H9 (cell line): ENCODE measurements at regions not wholly inside any gene's neighbourhood (a gene's known extent, or its start where the extent isn't known, plus 50 kb on each side); places are given as distances from the start of the nearest gene placed in this dataset.

Source experiments
- DNase-seq: peaks from one replicate; pipeline ENCODE4 v3.0.0-alpha.2; 2017
- H2AFZ ChIP-seq: one replicate; pipeline ENCODE4 v1.6.1; 2013; ENCODE audit warnings: mild to moderate bottlenecking, low read length, control low read depth, moderate library complexity
- H2AK5ac ChIP-seq: 2 replicates; pipeline ENCODE4 v1.6.1; 2013; ENCODE audit warnings: low read length, control low read depth, mixed read lengths; ENCODE audit not compliant: insufficient read length
- H2BK120ac ChIP-seq: one replicate; pipeline ENCODE4 v1.6.1; 2013; ENCODE audit warnings: low read depth, mild to moderate bottlenecking, low read length, control low read depth, inconsistent platforms; ENCODE audit not compliant: poor library complexity, severe bottlenecking
- H2BK12ac ChIP-seq: 2 replicates; pipeline ENCODE4 v1.6.1; 2013; ENCODE audit warnings: low read length, control low read depth, mixed read lengths, low read depth; ENCODE audit not compliant: insufficient read length
- H2BK15ac ChIP-seq: 2 replicates; pipeline ENCODE4 v1.6.1; 2013; ENCODE audit warnings: low read depth, low read length, control low read depth
- H2BK20ac ChIP-seq: one replicate; pipeline ENCODE4 v1.6.1; 2013; ENCODE audit warnings: low read depth, mild to moderate bottlenecking, low read length, control low read depth, inconsistent platforms; ENCODE audit not compliant: poor library complexity, severe bottlenecking
- H2BK5ac ChIP-seq: 2 replicates; pipeline ENCODE4 v1.6.1; 2013; ENCODE audit warnings: low read length, control low read depth, mixed read lengths; ENCODE audit not compliant: insufficient read length
- H3K14ac ChIP-seq: 2 replicates; pipeline ENCODE4 v1.6.1; 2013; ENCODE audit warnings: low read length, control low read depth; ENCODE audit not compliant: insufficient read depth
- H3K18ac ChIP-seq: 2 replicates; pipeline ENCODE4 v1.6.1; 2013; ENCODE audit warnings: low read depth, mild to moderate bottlenecking, mixed read lengths, low read length, control low read depth; ENCODE audit not compliant: insufficient read length
- H3K23ac ChIP-seq: 2 replicates; pipeline ENCODE4 v1.6.1; 2013; ENCODE audit warnings: low read length, control low read depth, mixed read lengths, low read depth; ENCODE audit not compliant: insufficient read length
- H3K23me2 ChIP-seq: 2 replicates; pipeline ENCODE4 v1.6.1; 2013; ENCODE audit warnings: low read depth, mild to moderate bottlenecking, mixed read lengths, low read length, control low read depth; ENCODE audit not compliant: insufficient read length, poor library complexity, severe bottlenecking
- H3K27ac ChIP-seq: 2 replicates; pipeline ENCODE4 v1.5.1; 2013; ENCODE audit warnings: low read length, control low read depth, mixed read lengths, low read depth; ENCODE audit not compliant: insufficient read length
- H3K27me3 ChIP-seq: 2 replicates; pipeline ENCODE4 v1.6.1; 2013; ENCODE audit warnings: low read length, control low read depth, inconsistent platforms; ENCODE audit not compliant: insufficient read depth
- H3K4ac ChIP-seq: 2 replicates; pipeline ENCODE4 v1.6.1; 2013; ENCODE audit warnings: low read depth, mild to moderate bottlenecking, control low read depth, inconsistent platforms, low read length, moderate library complexity
- H3K4me1 ChIP-seq: 2 replicates; pipeline ENCODE4 v1.6.1; 2013; ENCODE audit warnings: low read length, control low read depth, inconsistent platforms; ENCODE audit not compliant: insufficient read depth
- H3K4me2 ChIP-seq: 2 replicates; pipeline ENCODE4 v1.6.1; 2013; ENCODE audit warnings: low read length, control low read depth, mixed read lengths; ENCODE audit not compliant: insufficient read length, insufficient read depth
- H3K56ac ChIP-seq: 2 replicates; pipeline ENCODE4 v1.6.1; 2013; ENCODE audit warnings: low read depth, mild to moderate bottlenecking, mixed read lengths, low read length, control low read depth; ENCODE audit not compliant: insufficient read length
- H3K79me1 ChIP-seq: 2 replicates; pipeline ENCODE4 v1.6.1; 2013; ENCODE audit warnings: low read depth, mild to moderate bottlenecking, moderate library complexity, low read length, control low read depth, inconsistent platforms; ENCODE audit not compliant: insufficient read depth, poor library complexity, severe bottlenecking
- H3K79me2 ChIP-seq: 2 replicates; pipeline ENCODE4 v1.6.1; 2013; ENCODE audit warnings: low read length, control low read depth, inconsistent platforms; ENCODE audit not compliant: insufficient read depth
- H3K9ac ChIP-seq: 2 replicates; pipeline ENCODE4 v1.6.1; 2013; ENCODE audit warnings: low read length, control low read depth, mixed read lengths; ENCODE audit not compliant: insufficient read length; ENCODE audit errors: extremely low read depth
- H3K9me3 ChIP-seq: one replicate; pipeline ENCODE4 v1.6.1; 2013; ENCODE audit warnings: low read depth, low read length, inconsistent platforms; ENCODE audit not compliant: control insufficient read depth
- H3T11ph ChIP-seq: one replicate; pipeline ENCODE4 v1.6.1; 2013; ENCODE audit warnings: mild to moderate bottlenecking, low read length, control low read depth, inconsistent platforms
- H4K20me1 ChIP-seq: one replicate; pipeline ENCODE4 v1.6.1; 2013; ENCODE audit not compliant: control insufficient read depth, insufficient read length, insufficient read depth
- H4K5ac ChIP-seq: 2 replicates; pipeline ENCODE4 v1.6.1; 2013; ENCODE audit warnings: low read depth, mild to moderate bottlenecking, mixed read lengths, low read length, control low read depth; ENCODE audit not compliant: insufficient read length
- H4K8ac ChIP-seq: replicated peaks from 2 replicates; pipeline ENCODE4 v1.6.1; 2013; ENCODE audit warnings: low read length, control low read depth, mixed read lengths, low read depth; ENCODE audit not compliant: insufficient read length
- H4K91ac ChIP-seq: 2 replicates; pipeline ENCODE4 v1.6.1; 2013; ENCODE audit warnings: low read depth, mild to moderate bottlenecking, moderate library complexity, mixed read lengths, low read length, control low read depth; ENCODE audit not compliant: insufficient read length
- H3K27ac Mint-ChIP-seq, 3 experiments: 2 replicates in 2 of 3; 3 replicates in 1 of 3; pipeline ENCODE4 v1.8.0; 2020 to 2021; ENCODE audit warnings: mixed read lengths in 3 of 3, mild to moderate bottlenecking in 1 of 3, moderate library complexity in 1 of 3
- H3K27me3 Mint-ChIP-seq: 2 replicates; pipeline ENCODE4 v1.8.0; 2021; ENCODE audit warnings: low read depth, mild to moderate bottlenecking, moderate library complexity, mixed read lengths
- H3K36me3 Mint-ChIP-seq, 3 experiments: 2 replicates in 2 of 3; 3 replicates in 1 of 3; pipeline ENCODE4 v1.8.0; 2020 to 2021; ENCODE audit warnings: low read depth in 3 of 3, mixed read lengths in 3 of 3; ENCODE audit not compliant: insufficient read depth in 1 of 3
- H3K4me1 Mint-ChIP-seq, 2 experiments: 2 replicates each; pipeline ENCODE4 v1.8.0; 2020; ENCODE audit warnings: mixed read lengths in 2 of 2
- H3K4me3 Mint-ChIP-seq, 2 experiments: 2 replicates in 1 of 2; 3 replicates in 1 of 2; pipeline ENCODE4 v1.8.0; 2020 to 2021; ENCODE audit warnings: mild to moderate bottlenecking in 2 of 2, mixed read lengths in 2 of 2, moderate library complexity in 1 of 2
- H3K9me3 Mint-ChIP-seq, 2 experiments: 2 replicates in 1 of 2; 3 replicates in 1 of 2; pipeline ENCODE4 v1.8.0; 2020; ENCODE audit warnings: mild to moderate bottlenecking in 2 of 2, mixed read lengths in 2 of 2, moderate library complexity in 1 of 2
- CTCF ChIP-seq: fragments of 200-600 bp; sonication (generic); conservative IDR thresholded peaks from 3 replicates; pipeline ENCODE4 v1.8.0; 2021; ENCODE audit warnings: antibody characterized with exemption, mild to moderate bottlenecking
- WGBS: extraction: QIAGEN DNeasy Blood & Tissue Kit; methylation state at CpG from one replicate; pipeline ENCODE4 v1.1.7; 2013; ENCODE audit warnings: missing lambda C conversion rate, low lambda C conversion rate, mixed read lengths; ENCODE audit not compliant: insufficient read length; ENCODE audit errors: extremely low coverage; 5-methylcytosine and 5-hydroxymethylcytosine counted together

- Histone ChIP-seq H3K9ac (no peak overlapping the region), H3K23me2 (no peaks in the 10 kb centered on the region), H3K18ac (no peak overlapping the region), H3K9me3 (no peaks in the 10 kb centered on the region), H2BK20ac (no peak overlapping the region), H2BK120ac (no peak overlapping the region), H3K79me2 (no peaks in the 10 kb centered on the region), H3K23ac (no peak overlapping the region), H4K91ac (no peak overlapping the region), H4K5ac (no peak overlapping the region), H3K4me1 (no peaks in the 10 kb centered on the region), H3K14ac (no peak overlapping the region), H3K27ac (no peak overlapping the region), H3K27me3 (no peaks in the 10 kb centered on the region), H3T11ph (no peak overlapping the region), H2AK5ac (no peak overlapping the region), H4K20me1 (no peaks in the 10 kb centered on the region), H4K8ac (no peak overlapping the region), H2BK15ac (no peak overlapping the region), H2AFZ (no peak overlapping the region), H3K4me2 (no peak overlapping the region), H2BK5ac (no peak overlapping the region), H3K56ac (no peak overlapping the region), H2BK12ac (no peak overlapping the region), H3K4ac (no peak overlapping the region), H3K79me1 (no peaks in the 10 kb centered on the region)
- TF ChIP-seq CTCF: no peak
- Mint-ChIP-seq H3K27me3 (no peaks in the 10 kb centered on the region; the same call in 1 of the 2 replicates), H3K27ac (no peak overlapping the region), H3K4me3 (no peak overlapping the region), H3K36me3 (peaks cover 0 to 3% (median 0%) of the 10 kb centered on the region in 3 experiments; a peak in 1 of 7 replicates), H3K4me1 (peaks cover 4% of the 10 kb centered on the region in 2 experiments; a peak in 2 of 4 replicates), H3K9me3 (peaks cover 0 to 4% of the 10 kb centered on the region in 2 experiments; a peak in 2 of 5 replicates)
- no peak for DNase-seq
- WGBS: no CpG with 5 or more reads among the region's 2 CpGs
These were observed 286.3 kb upstream of the CELF2 start for GRCh38 chr10:10731366-10731765.
